ENCODE measurements at regions not wholly inside any gene's neighbourhood (a gene's known extent, or its start where the extent isn't known, plus 50 kb on each side); places are given as distances from the start of the nearest gene placed in this dataset.

DNA sequence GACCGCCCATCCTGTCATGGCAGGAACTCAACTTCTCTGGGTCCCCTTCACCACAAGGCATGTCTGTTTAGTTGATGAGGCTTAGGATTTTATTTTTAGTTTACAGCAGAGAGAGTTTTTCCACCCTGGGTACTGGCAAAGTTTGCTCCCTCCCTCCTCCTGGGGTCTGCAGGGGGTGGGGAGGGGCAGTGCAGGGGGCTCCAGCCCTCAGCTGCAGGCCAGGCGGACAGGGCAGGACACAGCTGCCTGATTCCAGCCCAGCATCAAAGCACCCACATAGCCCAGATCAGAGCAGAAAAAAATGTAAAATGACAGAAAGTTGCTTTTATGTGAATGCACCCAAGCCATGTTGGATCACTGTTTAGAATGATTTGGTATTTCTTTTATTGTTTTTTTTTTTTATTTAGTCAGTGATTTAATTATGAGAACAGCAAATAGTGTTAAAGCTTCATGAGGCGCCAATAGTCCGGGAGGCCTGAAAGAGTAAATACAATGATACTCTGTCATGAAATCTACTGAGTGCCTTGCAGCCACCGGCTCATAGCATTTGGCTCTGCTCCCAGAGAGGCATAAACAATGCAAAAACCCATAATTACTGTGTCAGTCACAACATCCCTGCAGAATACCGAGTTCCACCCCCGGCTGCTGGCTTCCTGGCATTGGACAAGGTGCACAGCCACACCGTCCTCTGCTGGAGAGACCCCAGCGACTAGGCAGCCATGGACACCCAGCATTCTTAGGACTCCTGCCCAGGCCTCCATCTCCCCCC is 923.5 kb downstream of the UQCRFS1 start:
- Histone ChIP-seq H2AFZ (ENCODE audit: low read length) (no peak overlapping the region), H2AK5ac (ENCODE audit: low read depth, low read length) (no peak overlapping the region), H2BK15ac (ENCODE audit: low read length) (no peak overlapping the region), H3K27ac (replicated peaks; ENCODE audit: low read length) (no peak overlapping the region), H3K9me3 (replicated peaks in 1 of 2; ENCODE audit: control insufficient read depth in 2 of 2, insufficient read depth in 1 of 2, low read depth in 1 of 2, low read length in 2 of 2) (no peaks in the 10 kb centered on the region), H3K4me3 (ENCODE audit: low read length in 2 of 2) (no peak overlapping the region), H3K4ac (ENCODE audit: low read length) (no peak overlapping the region), H3K9ac (ENCODE audit: low read depth, low read length, poor library complexity) (no peak overlapping the region), H3K4me2 (ENCODE audit: insufficient read depth, low read length, poor library complexity, severe bottlenecking) (no peak overlapping the region), H3K79me1 (ENCODE audit: low read depth, low read length) (no peaks in the 10 kb centered on the region), H2BK120ac (ENCODE audit: low read depth, low read length) (no peak overlapping the region), H3K14ac (ENCODE audit: low read length) (no peak overlapping the region), H2BK5ac (ENCODE audit: low read length) (no peak overlapping the region), H3K4me1 (ENCODE audit: control insufficient read depth in 2 of 2, insufficient read depth in 1 of 2, low read depth in 1 of 2, low read length in 2 of 2) (peaks cover 0 to 21% of the 10 kb centered on the region in 2 donors), H2BK12ac (ENCODE audit: low read length) (no peak overlapping the region), H3K18ac (ENCODE audit: low read length) (no peak overlapping the region), H4K8ac (ENCODE audit: low read depth, low read length) (no peak overlapping the region), H3K27me3 (ENCODE audit: control insufficient read depth in 3 of 3, insufficient read depth in 3 of 3, low read depth in 1 of 3, low read length in 3 of 3) (no peaks in the 10 kb centered on the region), H4K91ac (ENCODE audit: low read depth, low read length, poor library complexity) (no peak overlapping the region), H3K36me3 (replicated peaks in 1 of 2; ENCODE audit: control insufficient read depth in 2 of 2, insufficient read depth in 2 of 2, low read length in 2 of 2) (no peaks in the 10 kb centered on the region), H3K23ac (ENCODE audit: low read depth, low read length, poor library complexity) (no peak overlapping the region)
- no peak for DNase-seq (ENCODE audit: low spot score)
- no CpG with 5 or more reads among the region's 9 CpGs for WGBS, 2 donors (ENCODE audit: extremely low coverage in 2 of 2, insufficient read length in 2 of 2, insufficient replicate concordance in 1 of 2)

- H2AFZ ChIP-seq (ENCODE audit: low read length) = no peak overlapping the region
- WGBS, 2 donors (ENCODE audit: extremely low coverage in 2 of 2, insufficient read length in 2 of 2, insufficient replicate concordance in 1 of 2) = no CpG with 5 or more reads among the region's 5 CpGs
- no peak overlapping the region for H2BK12ac ChIP-seq (ENCODE audit: low read length)
- DNase-seq (ENCODE audit: low spot score) = no peak
- H3K4me3 ChIP-seq (ENCODE audit: low read length in 2 of 2) = no peak overlapping the region
- H4K8ac ChIP-seq (ENCODE audit: low read depth, low read length) = no peak overlapping the region
- H3K18ac ChIP-seq (ENCODE audit: low read length) = no peak overlapping the region
- no peak overlapping the region for H2BK15ac ChIP-seq (ENCODE audit: low read length)
- H3K23ac ChIP-seq (ENCODE audit: low read depth, low read length, poor library complexity) = no peak overlapping the region
- no peak overlapping the region for H3K27ac ChIP-seq (replicated peaks; ENCODE audit: low read length)
- H2BK5ac ChIP-seq (ENCODE audit: low read length) = no peak overlapping the region
- H3K4me1 ChIP-seq (ENCODE audit: control insufficient read depth in 2 of 2, insufficient read depth in 1 of 2, low read depth in 1 of 2, low read length in 2 of 2) = peaks cover 0 to 19% of the 10 kb centered on the region in 2 donors
- H3K14ac ChIP-seq (ENCODE audit: low read length) = no peak overlapping the region
- no peaks in the 10 kb centered on the region for H3K27me3 ChIP-seq (ENCODE audit: control insufficient read depth in 3 of 3, insufficient read depth in 3 of 3, low read depth in 1 of 3, low read length in 3 of 3)
- no peak overlapping the region for H2AK5ac ChIP-seq (ENCODE audit: low read depth, low read length)
- H3K4me2 ChIP-seq (ENCODE audit: insufficient read depth, low read length, poor library complexity, severe bottlenecking) = no peak overlapping the region
- H3K79me1 ChIP-seq (ENCODE audit: low read depth, low read length) = no peaks in the 10 kb centered on the region
- H3K9ac ChIP-seq (ENCODE audit: low read depth, low read length, poor library complexity) = no peak overlapping the region
- H2BK120ac ChIP-seq (ENCODE audit: low read depth, low read length) = no peak overlapping the region
- H3K9me3 ChIP-seq (replicated peaks in 1 of 2; ENCODE audit: control insufficient read depth in 2 of 2, insufficient read depth in 1 of 2, low read depth in 1 of 2, low read length in 2 of 2) = no peaks in the 10 kb centered on the region
- no peak overlapping the region for H3K4ac ChIP-seq (ENCODE audit: low read length)
- H4K91ac ChIP-seq (ENCODE audit: low read depth, low read length, poor library complexity) = no peak overlapping the region
- H3K36me3 ChIP-seq (replicated peaks in 1 of 2; ENCODE audit: control insufficient read depth in 2 of 2, insufficient read depth in 2 of 2, low read length in 2 of 2) = no peaks in the 10 kb centered on the region
Measured at GRCh38 chr19:28288572-28289264, 924.2 kb downstream of the UQCRFS1 start.

DNA sequence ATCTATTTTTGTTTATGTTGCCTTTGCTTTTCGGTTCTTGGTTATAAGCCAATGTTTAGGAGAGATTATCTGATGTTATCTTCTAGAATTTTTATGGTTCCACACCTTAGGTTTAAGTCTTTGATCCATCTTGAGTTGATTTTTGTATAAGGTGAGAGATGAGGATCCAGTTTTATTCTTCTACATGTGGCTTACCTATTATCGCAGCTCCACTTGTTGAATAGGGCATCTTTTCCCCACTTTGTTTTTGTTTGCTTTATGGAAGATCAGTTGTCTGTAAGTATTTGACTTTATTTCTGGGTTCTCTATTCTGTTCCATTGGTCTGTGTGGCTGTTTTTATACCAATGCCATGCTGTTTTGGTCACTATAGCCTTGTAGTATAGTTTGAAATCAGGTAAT is 927.0 kb downstream of the UQCRFS1 start:
- Histone ChIP-seq H2AFZ (ENCODE audit: low read length) (no peak overlapping the region), H4K91ac (ENCODE audit: low read depth, low read length, poor library complexity) (no peak overlapping the region)
- DNase-seq (ENCODE audit: low spot score) = no peak

GRCh38 chr19:28285078-28285477 is 927.9 kb downstream of the UQCRFS1 start:
- Histone ChIP-seq H2BK15ac (ENCODE audit: low read length) (no peak overlapping the region), H3K27me3 (ENCODE audit: control insufficient read depth in 3 of 3, insufficient read depth in 3 of 3, low read depth in 1 of 3, low read length in 3 of 3) (no peaks in the 10 kb centered on the region), H2BK12ac (ENCODE audit: low read length) (no peak overlapping the region), H3K14ac (ENCODE audit: low read length) (no peak overlapping the region), H2BK120ac (ENCODE audit: low read depth, low read length) (no peak overlapping the region), H3K36me3 (replicated peaks in 1 of 2; ENCODE audit: control insufficient read depth in 2 of 2, insufficient read depth in 2 of 2, low read length in 2 of 2) (no peaks in the 10 kb centered on the region), H3K23ac (ENCODE audit: low read depth, low read length, poor library complexity) (no peak overlapping the region), H2BK5ac (ENCODE audit: low read length) (no peak overlapping the region), H3K18ac (ENCODE audit: low read length) (no peak overlapping the region), H4K8ac (ENCODE audit: low read depth, low read length) (no peak overlapping the region), H3K27ac (replicated peaks; ENCODE audit: low read length) (no peak overlapping the region), H3K9ac (ENCODE audit: low read depth, low read length, poor library complexity) (no peak overlapping the region), H3K4me2 (ENCODE audit: insufficient read depth, low read length, poor library complexity, severe bottlenecking) (no peak overlapping the region), H4K91ac (ENCODE audit: low read depth, low read length, poor library complexity) (no peak overlapping the region), H3K79me1 (ENCODE audit: low read depth, low read length) (no peaks in the 10 kb centered on the region), H3K4ac (ENCODE audit: low read length) (no peak overlapping the region), H2AK5ac (ENCODE audit: low read depth, low read length) (no peak overlapping the region), H3K4me1 (ENCODE audit: control insufficient read depth in 2 of 2, insufficient read depth in 1 of 2, low read depth in 1 of 2, low read length in 2 of 2) (peaks cover 0 to 4% of the 10 kb centered on the region in 2 donors), H3K4me3 (ENCODE audit: low read length in 2 of 2) (no peak overlapping the region), H3K9me3 (replicated peaks in 1 of 2; ENCODE audit: control insufficient read depth in 2 of 2, insufficient read depth in 1 of 2, low read depth in 1 of 2, low read length in 2 of 2) (no peaks in the 10 kb centered on the region), H2AFZ (ENCODE audit: low read length) (no peak overlapping the region)
- no peak for DNase-seq (ENCODE audit: low spot score)

More for the DNA sequence above, 927.0 kb downstream of the UQCRFS1 start:
- H2AK5ac ChIP-seq (ENCODE audit: low read depth, low read length) = no peak overlapping the region
- H3K18ac ChIP-seq (ENCODE audit: low read length) = no peak overlapping the region
- H2BK12ac ChIP-seq (ENCODE audit: low read length) = no peak overlapping the region
- no peak overlapping the region for H3K4me3 ChIP-seq (ENCODE audit: low read length in 2 of 2)
- no peaks in the 10 kb centered on the region for H3K9me3 ChIP-seq (replicated peaks in 1 of 2; ENCODE audit: control insufficient read depth in 2 of 2, insufficient read depth in 1 of 2, low read depth in 1 of 2, low read length in 2 of 2)
- H3K9ac ChIP-seq (ENCODE audit: low read depth, low read length, poor library complexity) = no peak overlapping the region
- no peaks in the 10 kb centered on the region for H3K36me3 ChIP-seq (replicated peaks in 1 of 2; ENCODE audit: control insufficient read depth in 2 of 2, insufficient read depth in 2 of 2, low read length in 2 of 2)
- no peak overlapping the region for H3K27ac ChIP-seq (replicated peaks; ENCODE audit: low read length)
- no peak overlapping the region for H3K4ac ChIP-seq (ENCODE audit: low read length)
- peaks cover 0 to 5% of the 10 kb centered on the region in 2 donors for H3K4me1 ChIP-seq (ENCODE audit: control insufficient read depth in 2 of 2, insufficient read depth in 1 of 2, low read depth in 1 of 2, low read length in 2 of 2)
- H3K4me2 ChIP-seq (ENCODE audit: insufficient read depth, low read length, poor library complexity, severe bottlenecking) = no peak overlapping the region
- no peak overlapping the region for H4K8ac ChIP-seq (ENCODE audit: low read depth, low read length)
- WGBS, 2 donors (ENCODE audit: extremely low coverage in 2 of 2, insufficient read length in 2 of 2, insufficient replicate concordance in 1 of 2) = no CpG with 5 or more reads among the region's 2 CpGs
- H3K23ac ChIP-seq (ENCODE audit: low read depth, low read length, poor library complexity) = no peak overlapping the region
- H2BK5ac ChIP-seq (ENCODE audit: low read length) = no peak overlapping the region
- H2BK120ac ChIP-seq (ENCODE audit: low read depth, low read length) = no peak overlapping the region
- no peak overlapping the region for H3K14ac ChIP-seq (ENCODE audit: low read length)
- no peak overlapping the region for H2BK15ac ChIP-seq (ENCODE audit: low read length)
- no peaks in the 10 kb centered on the region for H3K79me1 ChIP-seq (ENCODE audit: low read depth, low read length)
- no peaks in the 10 kb centered on the region for H3K27me3 ChIP-seq (ENCODE audit: control insufficient read depth in 3 of 3, insufficient read depth in 3 of 3, low read depth in 1 of 3, low read length in 3 of 3)

All from neuronal stem cell (in vitro differentiated cells).